HG03342 (cell line): ENCODE measurements at regions not wholly inside any gene's neighbourhood (a gene's known extent, or its start where the extent isn't known, plus 50 kb on each side); places are given as distances from the start of the nearest gene placed in this dataset.
"Not testable (repeated sequence)": the region's sequence is repeated elsewhere in the genome, so short reads cannot be mapped to it uniquely, and the experiment has no call there.

Source experiments
- ATAC-seq: cut with Tn5 transposase; IDR thresholded peaks from one replicate; pipeline ENCODE4 v1.9.1; 2021; ENCODE audit warnings: mild to moderate bottlenecking, moderate library complexity; ENCODE audit not compliant: unreplicated experiment

GRCh38 chr17:33959098-33959497, 296.0 kb upstream of the CCL2 start:
- not testable (repeated sequence) for ATAC-seq

GRCh38 chr17:33962857-33963655, 292.0 kb upstream of the CCL2 start:
- ATAC-seq, result no peak

GRCh38 chr17:33964344-33964979, 290.6 kb upstream of the CCL2 start:
- peak; percentile 84 for ATAC-seq

- ATAC-seq, result no peak
Observed at GRCh38 chr17:33966410-33967059, 288.6 kb upstream of the CCL2 start.

- no peak for ATAC-seq
Observed at GRCh38 chr17:33967608-33968349, 287.3 kb upstream of the CCL2 start.

- peak; percentile 61 for ATAC-seq
Observed at GRCh38 chr17:33968350-33969044, 286.6 kb upstream of the CCL2 start.

GRCh38 chr17:33970279-33970678, 284.8 kb upstream of the CCL2 start:
- no peak for ATAC-seq

GRCh38 chr17:33972763-33973162, 282.3 kb upstream of the CCL2 start:
- ATAC-seq, result no peak

- ATAC-seq, result no peak
Observed at GRCh38 chr17:33973491-33973890, 281.6 kb upstream of the CCL2 start.

- no peak for ATAC-seq
Observed at GRCh38 chr17:33974276-33974675, 280.8 kb upstream of the CCL2 start.

- no peak for ATAC-seq
Observed at GRCh38 chr17:33976831-33977230, 278.3 kb upstream of the CCL2 start.

- ATAC-seq, result no peak
Observed at GRCh38 chr17:33977729-33978514, 277.2 kb upstream of the CCL2 start.

GRCh38 chr17:33978889-33979288, 276.2 kb upstream of the CCL2 start:
- no peak for ATAC-seq

- no peak for ATAC-seq
Observed at GRCh38 chr17:33980193-33980592, 274.9 kb upstream of the CCL2 start.

GRCh38 chr17:33981711-33982601, 273.1 kb upstream of the CCL2 start:
- ATAC-seq, result no peak

- ATAC-seq, result no peak
Observed at GRCh38 chr17:33982909-33983308, 272.2 kb upstream of the CCL2 start.

- no peak for ATAC-seq
Observed at GRCh38 chr17:33983824-33984574, 271.1 kb upstream of the CCL2 start.

GRCh38 chr17:33986088-33986487, 269.0 kb upstream of the CCL2 start:
- no peak for ATAC-seq
